MCF 10A (cell line): ENCODE measurements at regions not wholly inside any gene's neighbourhood (a gene's known extent, or its start where the extent isn't known, plus 50 kb on each side); places are given as distances from the start of the nearest gene placed in this dataset.

ENCODE experiments used
- BruUV-seq: library from RNA; stranded (reverse); fragments of 400-500 nt; replicated peaks from 2 replicates; lab custom pipeline; 2021; lab: Mats Ljungman, UMichigan
- CTCF ChIA-PET: fragments of 300-600 bp; sonication (Branson Sonifier 250); formaldehyde crosslinking; extraction: SDS; loops from one replicate; lab custom pipeline; 2021; ENCODE audit warnings: antibody characterized with exemption, inconsistent platforms; lab: Yijun Ruan, JAX
- POLR2A ChIA-PET: fragments of 300-600, 350-650 bp; sonication (Branson Sonifier 250); formaldehyde crosslinking; extraction: SDS; loops from one replicate; lab custom pipeline; 2020; ENCODE audit warnings: antibody characterized with exemption, inconsistent platforms; lab: Yijun Ruan, JAX
- DNase-seq: peaks from one replicate; pipeline ENCODE4 v3.0.0-alpha.2; 2018; ENCODE audit not compliant: unreplicated experiment
- H3K27ac Mint-ChIP-seq: one replicate; pipeline ENCODE4 v1.8.0; 2022; ENCODE audit warnings: mild to moderate bottlenecking, low read depth, mixed read lengths; ENCODE audit not compliant: unreplicated experiment
- H3K27me3 Mint-ChIP-seq: one replicate; pipeline ENCODE4 v1.8.0; 2022; ENCODE audit warnings: mixed read lengths; ENCODE audit not compliant: insufficient read depth, unreplicated experiment
- H3K36me3 Mint-ChIP-seq: one replicate; pipeline ENCODE4 v1.8.0; 2022; ENCODE audit warnings: mild to moderate bottlenecking, moderate library complexity, mixed read lengths; ENCODE audit not compliant: insufficient read depth, unreplicated experiment
- H3K4me1 Mint-ChIP-seq: one replicate; pipeline ENCODE4 v1.8.0; 2022; ENCODE audit warnings: mixed read lengths; ENCODE audit not compliant: insufficient read depth, unreplicated experiment
- H3K4me3 Mint-ChIP-seq: one replicate; pipeline ENCODE4 v1.8.0; 2022; ENCODE audit warnings: mild to moderate bottlenecking, moderate library complexity, mixed read lengths; ENCODE audit not compliant: unreplicated experiment
- H3K9me3 Mint-ChIP-seq: one replicate; pipeline ENCODE4 v1.8.0; 2022; ENCODE audit warnings: mixed read lengths; ENCODE audit not compliant: unreplicated experiment
- intact Hi-C: fragments of 100-400 bp; cut with micrococcal nuclease; formaldehyde crosslinking; loops from 2 replicates; pipeline ENCODE4 v1.14.1; 2022
- TF ChIP-seq, protein P1 (sequence below): fragments of 200-600 bp; IDR thresholded peaks from one replicate; pipeline ENCODE4 v1.8.0; 2022; ENCODE audit warnings: antibody characterized with exemption, mild to moderate bottlenecking; ENCODE audit not compliant: unreplicated experiment

DNA sequence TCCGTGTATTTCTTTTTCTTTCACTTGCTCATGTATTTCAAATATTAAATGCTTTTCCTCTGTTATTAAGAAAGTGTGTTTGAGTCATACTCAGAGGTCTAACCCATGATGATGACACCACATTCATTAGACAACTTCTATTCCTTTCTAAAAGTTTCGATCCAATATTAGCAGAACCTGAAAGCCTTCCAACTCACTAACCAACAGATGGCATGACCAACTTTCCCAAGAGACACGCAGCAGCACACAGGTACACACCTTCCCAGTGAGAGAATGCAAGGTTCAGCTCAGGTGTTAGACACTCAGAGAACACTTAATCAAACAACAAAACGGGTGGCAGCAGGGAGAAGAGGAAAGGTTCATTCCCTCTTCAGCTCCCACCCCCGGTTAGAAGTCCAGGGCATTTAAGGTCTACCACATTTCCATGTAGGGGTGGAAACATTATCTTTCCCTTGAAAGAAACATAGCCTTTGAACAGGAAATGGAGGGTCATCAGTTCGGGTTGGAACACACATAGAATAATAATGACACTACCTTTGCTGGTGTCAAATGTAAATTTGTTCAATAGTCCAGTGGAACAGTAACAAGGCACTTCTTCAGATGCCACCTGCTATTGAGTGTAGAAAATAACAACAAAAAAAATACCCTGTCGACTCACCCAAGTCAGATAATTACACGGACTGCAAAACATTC, 404.2 kb downstream of the COG6 start:
- peaks cover 74% of the 10 kb centered on the region for H3K4me1 Mint-ChIP-seq
- intact Hi-C loops = loop anchor here (2.0 to 10.0 kb wide), 6 partner anchors 49 to 535 kb away; no protein-coding TSS in a partner anchor
- no peaks in the 10 kb centered on the region for H3K27me3 Mint-ChIP-seq
- H3K4me3 Mint-ChIP-seq = peak overlapping the region; percentile 67
- DNase-seq = peak; percentile 79
- CTCF ChIA-PET = interaction anchor here (0.6 to 2.6 kb wide), 15 partner anchors 25 to 624 kb away, joined by 3 to 11 read pairs (median 3); no protein-coding TSS in a partner anchor
- POLR2A ChIA-PET = interaction anchor here (0.5 to 5.7 kb wide), 64 partner anchors 16 to 613 kb away, joined by 3 to 54 read pairs (median 5); no protein-coding TSS in a partner anchor
- H3K36me3 Mint-ChIP-seq = peaks cover 7% of the 10 kb centered on the region
- H3K9me3 Mint-ChIP-seq = no peaks in the 10 kb centered on the region
- BruUV-seq = TSS peak; percentile 75
- H3K27ac Mint-ChIP-seq = peak overlapping the region; percentile 96
- TF ChIP-seq, protein P1, sequence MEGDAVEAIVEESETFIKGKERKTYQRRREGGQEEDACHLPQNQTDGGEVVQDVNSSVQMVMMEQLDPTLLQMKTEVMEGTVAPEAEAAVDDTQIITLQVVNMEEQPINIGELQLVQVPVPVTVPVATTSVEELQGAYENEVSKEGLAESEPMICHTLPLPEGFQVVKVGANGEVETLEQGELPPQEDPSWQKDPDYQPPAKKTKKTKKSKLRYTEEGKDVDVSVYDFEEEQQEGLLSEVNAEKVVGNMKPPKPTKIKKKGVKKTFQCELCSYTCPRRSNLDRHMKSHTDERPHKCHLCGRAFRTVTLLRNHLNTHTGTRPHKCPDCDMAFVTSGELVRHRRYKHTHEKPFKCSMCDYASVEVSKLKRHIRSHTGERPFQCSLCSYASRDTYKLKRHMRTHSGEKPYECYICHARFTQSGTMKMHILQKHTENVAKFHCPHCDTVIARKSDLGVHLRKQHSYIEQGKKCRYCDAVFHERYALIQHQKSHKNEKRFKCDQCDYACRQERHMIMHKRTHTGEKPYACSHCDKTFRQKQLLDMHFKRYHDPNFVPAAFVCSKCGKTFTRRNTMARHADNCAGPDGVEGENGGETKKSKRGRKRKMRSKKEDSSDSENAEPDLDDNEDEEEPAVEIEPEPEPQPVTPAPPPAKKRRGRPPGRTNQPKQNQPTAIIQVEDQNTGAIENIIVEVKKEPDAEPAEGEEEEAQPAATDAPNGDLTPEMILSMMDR = no peak

- intact Hi-C loops = loop anchor here (2.0 to 10.0 kb wide), 6 partner anchors 48 to 534 kb away; no protein-coding TSS in a partner anchor
- Mint-ChIP-seq H3K9me3 (no peaks in the 10 kb centered on the region), H3K36me3 (peaks cover 7% of the 10 kb centered on the region), H3K4me1 (peaks cover 74% of the 10 kb centered on the region), H3K4me3 (peak overlapping the region; percentile 67), H3K27me3 (no peaks in the 10 kb centered on the region), H3K27ac (peak overlapping the region; percentile 96)
- TF ChIP-seq, protein P1 = no peak
- POLR2A ChIA-PET = interaction anchor here (0.5 to 5.7 kb wide), 61 partner anchors 9 to 612 kb away, joined by 3 to 54 read pairs (median 5); no protein-coding TSS in a partner anchor
- no TSS peak for BruUV-seq
- CTCF ChIA-PET = interaction anchor here (0.5 to 2.6 kb wide), 12 partner anchors 10 to 623 kb away, joined by 3 to 11 read pairs (median 3); no protein-coding TSS in a partner anchor
- peak; percentile 99 for DNase-seq
These were observed 405.0 kb downstream of the COG6 start for GRCh38 chr13:40060296-40061007.

GRCh38 chr13:40061466-40062450, 406.3 kb downstream of the COG6 start:
- CTCF ChIA-PET = interaction anchor here (0.5 to 2.6 kb wide), 6 partner anchors 28 to 377 kb away, joined by 3 to 11 read pairs (median 4); no protein-coding TSS in a partner anchor
- intact Hi-C loops = loop anchor here (2.0 to 10.0 kb wide), 6 partner anchors 47 to 533 kb away; no protein-coding TSS in a partner anchor

More at GRCh38 chr13:40061466-40062450, 406.3 kb downstream of the COG6 start:
- TF ChIP-seq, protein P1 = no peak
- peaks cover 76% of the 10 kb centered on the region for H3K4me1 Mint-ChIP-seq
- peak; percentile 68 for DNase-seq
- BruUV-seq = no TSS peak
- H3K4me3 Mint-ChIP-seq = no peak overlapping the region
- peaks cover 7% of the 10 kb centered on the region for H3K36me3 Mint-ChIP-seq
- no peaks in the 10 kb centered on the region for H3K9me3 Mint-ChIP-seq
- POLR2A ChIA-PET = interaction anchor here (0.6 to 5.7 kb wide), 40 partner anchors 8 to 626 kb away, joined by 3 to 54 read pairs (median 5); no protein-coding TSS in a partner anchor
- peak overlapping the region; percentile 96 for H3K27ac Mint-ChIP-seq
- no peaks in the 10 kb centered on the region for H3K27me3 Mint-ChIP-seq
